Right lobe of liver (tissue), 6 donors: ENCODE measurements at regions not wholly inside any gene's neighbourhood (a gene's known extent, or its start where the extent isn't known, plus 50 kb on each side); places are given as distances from the start of the nearest gene placed in this dataset.

Experiments used
- ATAC-seq, 4 donors: fragments of 200-7000 bp; cut with Tn5 transposase; one replicate each; pipeline ENCODE4 v1.9.1; 2020; ENCODE audit warnings: mild to moderate bottlenecking in 4 of 4, moderate library complexity in 4 of 4
- DNase-seq, 3 donors: peaks; one replicate each; pipeline ENCODE4 v3.0.0-alpha.2; 2020
- H3K27ac ChIP-seq, 3 donors: fragments of 200-600 bp; one replicate each; pipeline ENCODE4 v1.8.0; 2022
- H3K27me3 ChIP-seq, 2 donors: fragments of 200-600 bp; one replicate each; pipeline ENCODE4 v1.8.0; 2022
- H3K36me3 ChIP-seq, 4 donors: fragments of 200-600 bp; sonication (generic) in 1 of 4; one replicate each; pipeline versions ENCODE4 v1.5.1 to v1.8.0; 2017 to 2022; ENCODE audit warnings: control low read depth in 1 of 4
- H3K4me1 ChIP-seq, 4 donors: fragments of 200-600 bp; sonication (generic) in 1 of 4; one replicate each; pipeline versions ENCODE4 v1.5.1 to v1.8.0; 2017 to 2022; ENCODE audit warnings: control low read depth in 1 of 4
- H3K4me3 ChIP-seq, 3 donors: fragments of 200-600 bp; one replicate each; pipeline ENCODE4 v1.8.0; 2022
- H3K9me3 ChIP-seq, 4 donors: fragments of 200-600 bp; sonication (generic) in 1 of 4; one replicate each; pipeline versions ENCODE4 v1.5.1 to v1.8.0; 2017 to 2022; ENCODE audit warnings: control low read depth in 1 of 4
- CTCF ChIP-seq, 4 donors: fragments of 200-600 bp in 3 of 4; fragments of 450-650 bp in 1 of 4; IDR thresholded peaks; one replicate each; pipeline versions ENCODE4 v1.5.1 to v1.8.0; 2016 to 2022; ENCODE audit warnings: antibody characterized with exemption in 4 of 4, mild to moderate bottlenecking in 2 of 4
- POLR2A ChIP-seq: fragments of 450-650 bp; IDR thresholded peaks from one replicate; pipeline ENCODE4 v1.6.1; 2017; ENCODE audit warnings: antibody characterized with exemption, mild to moderate bottlenecking
- WGBS: methylation state at CpG from one replicate; pipeline ENCODE4 v1.1.6; 2018; ENCODE audit warnings: low coverage, low lambda C conversion rate; ENCODE audit not compliant: insufficient coverage; ENCODE audit errors: missing lambda C conversion rate; 5-methylcytosine and 5-hydroxymethylcytosine counted together
- intact Hi-C, 2 donors: fragments of 100-400 bp; cut with DNase I; formaldehyde crosslinking; loops; one replicate each; pipeline versions ENCODE4 v1.11.2 to v1.14.1; 2022
- donor health status: DM: no; HTN: yes; CAD: no.
- donor health status: DM: no; HTN: no; CAD: no.
- donor health status: DM: no; HTN: no; CAD: no.
- donor health status: DM: no; HTN: yes; CAD: no.
- donor health status: DM: no; HTN: yes; CAD: no.

- H3K4me3 ChIP-seq: no peak overlapping the region
- WGBS: 87% methylated on average over 6 of the region's 6 CpGs
- no peak for TF ChIP-seq CTCF (IDR thresholded peaks at IDR 0.05)
- H3K9me3 ChIP-seq: no peaks in the 10 kb centered on the region
- DNase-seq: no peak
- no peak for ATAC-seq
- H3K4me1 ChIP-seq: no peaks in the 10 kb centered on the region
- no peaks in the 10 kb centered on the region for H3K36me3 ChIP-seq
- intact Hi-C loops: no loop called here
- no peak overlapping the region for H3K27ac ChIP-seq
- H3K27me3 ChIP-seq: no peaks in the 10 kb centered on the region
These were observed 242.5 kb upstream of the VCX3A start for GRCh38 chrX:6777238-6778002.

- intact Hi-C loops: no loop called here
- no peak for ATAC-seq
- 78% methylated on average over 3 of the region's 3 CpGs for WGBS
These were observed 236.0 kb upstream of the VCX3A start for GRCh38 chrX:6770936-6771335.

GRCh38 chrX:6768881-6769280 is 234.0 kb upstream of the VCX3A start:
- TF ChIP-seq CTCF (IDR thresholded peaks at IDR 0.05) (no peak), POLR2A (no peak)
- Histone ChIP-seq H3K9me3 (no peaks in the 10 kb centered on the region), H3K27ac (no peak overlapping the region), H3K27me3 (no peaks in the 10 kb centered on the region), H3K4me1 (no peaks in the 10 kb centered on the region), H3K36me3 (no peaks in the 10 kb centered on the region), H3K4me3 (no peak overlapping the region)
- no peak for DNase-seq
- WGBS: 53% methylated on average over 6 of the region's 7 CpGs
- no peak for ATAC-seq
- intact Hi-C loops: no loop called here

More at GRCh38 chrX:6770936-6771335, 236.0 kb upstream of the VCX3A start:
- Histone ChIP-seq H3K36me3 (no peaks in the 10 kb centered on the region), H3K4me1 (no peaks in the 10 kb centered on the region), H3K4me3 (no peak overlapping the region), H3K27me3 (no peaks in the 10 kb centered on the region), H3K9me3 (no peaks in the 10 kb centered on the region), H3K27ac (no peak overlapping the region)
- TF ChIP-seq POLR2A (no peak), CTCF (IDR thresholded peaks at IDR 0.05) (no peak)
- DNase-seq: no peak

- no peaks in the 10 kb centered on the region for H3K27me3 ChIP-seq
- intact Hi-C loops: no loop called here
- no peak for TF ChIP-seq POLR2A
- TF ChIP-seq CTCF (IDR thresholded peaks at IDR 0.05): no peak
- no peak overlapping the region for H3K27ac ChIP-seq
- H3K36me3 ChIP-seq: no peaks in the 10 kb centered on the region
- no peaks in the 10 kb centered on the region for H3K4me1 ChIP-seq
- H3K4me3 ChIP-seq: no peak overlapping the region
- ATAC-seq: no peak
- no peaks in the 10 kb centered on the region for H3K9me3 ChIP-seq
- WGBS: 100% methylated on average over 1 of the region's 1 CpG
- no peak for DNase-seq
These were observed 226.3 kb upstream of the VCX3A start for GRCh38 chrX:6761251-6761650.
